A673 (cell line): ENCODE measurements at regions not wholly inside any gene's neighbourhood (a gene's known extent, or its start where the extent isn't known, plus 50 kb on each side); places are given as distances from the start of the nearest gene placed in this dataset.

Source experiments
- BruUV-seq: library from RNA; stranded (reverse); fragments of 400-500 nt; replicated peaks from 2 replicates; lab custom pipeline; 2021; lab: Mats Ljungman, UMichigan
- CTCF ChIA-PET: fragments of 300-600 bp; sonication (Branson Sonifier 250); formaldehyde crosslinking; loops from one replicate; lab custom pipeline; 2022; ENCODE audit warnings: antibody characterized with exemption; lab: Charles Lee
- POLR2A ChIA-PET: fragments of 300-600 bp; sonication (Branson Sonifier 250); formaldehyde crosslinking; loops from one replicate; lab custom pipeline; 2022; ENCODE audit warnings: antibody characterized with exemption; ENCODE audit not compliant: low non-redundant PET; lab: Charles Lee
- DNase-seq: peaks from one replicate; pipeline ENCODE4 v3.0.0-alpha.2; 2015; ENCODE audit warnings: low spot score
- H3K27ac ChIP-seq: fragments of 200-600 bp; sonication (generic); 2 replicates; pipeline ENCODE4 v1.5.1; 2016; ENCODE audit warnings: mixed run types, low read depth, mild to moderate bottlenecking, mixed read lengths, antibody characterized with exemption, low read length; ENCODE audit not compliant: poor library complexity, severe bottlenecking
- H3K27me3 ChIP-seq: fragments of 200-600 bp; sonication (generic); replicated peaks from 2 replicates; pipeline ENCODE4 v1.6.1; 2017; ENCODE audit warnings: mixed run types, low read depth, mild to moderate bottlenecking, mixed read lengths, antibody characterized with exemption, low read length; ENCODE audit not compliant: insufficient read depth, poor library complexity
- H3K36me3 ChIP-seq: fragments of 200-600 bp; sonication (generic); 2 replicates; pipeline ENCODE4 v1.6.1; 2016; ENCODE audit warnings: mixed run types, mild to moderate bottlenecking, mixed read lengths, antibody characterized with exemption, low read length; ENCODE audit not compliant: insufficient read depth, poor library complexity, severe bottlenecking
- H3K4me1 ChIP-seq: fragments of 200-600 bp; sonication (generic); 2 replicates; pipeline ENCODE4 v1.6.1; 2017; ENCODE audit warnings: mixed run types, mild to moderate bottlenecking, mixed read lengths, antibody characterized with exemption, low read length; ENCODE audit not compliant: insufficient read depth, poor library complexity, severe bottlenecking
- H3K4me3 ChIP-seq: fragments of 200-600 bp; sonication (generic); 2 replicates; pipeline ENCODE4 v1.5.1; 2016; ENCODE audit warnings: low read depth, mixed run types, mild to moderate bottlenecking, mixed read lengths, low read length; ENCODE audit not compliant: poor library complexity, severe bottlenecking
- H3K9me3 ChIP-seq: fragments of 200-600 bp; sonication (generic); 2 replicates; pipeline ENCODE4 v1.6.1; 2016; ENCODE audit warnings: mixed run types, low read depth, mild to moderate bottlenecking, mixed read lengths, antibody characterized with exemption, low read length; ENCODE audit not compliant: poor library complexity, severe bottlenecking
- EZH2 ChIP-seq: fragments of 200-600 bp; sonication (generic); IDR thresholded peaks from 2 replicates; pipeline ENCODE4 v1.6.1; 2017; ENCODE audit warnings: borderline replicate concordance, low read depth, mild to moderate bottlenecking, mixed read lengths, antibody characterized with exemption, low read length; ENCODE audit not compliant: poor library complexity, severe bottlenecking
- intact Hi-C: fragments of 100-400 bp; cut with micrococcal nuclease; formaldehyde crosslinking; loops from one replicate; pipeline ENCODE4 v1.10.0; 2022; ENCODE audit not compliant: unreplicated experiment
- TF ChIP-seq, protein P1 (sequence below): fragments of 300-800, 200-600 bp; sonication (generic); conservative IDR thresholded peaks from 2 replicates; pipeline ENCODE4 v1.5.1; 2017; ENCODE audit warnings: low read depth, mild to moderate bottlenecking, antibody characterized with exemption, low read length, moderate library complexity, mixed read lengths

DNA sequence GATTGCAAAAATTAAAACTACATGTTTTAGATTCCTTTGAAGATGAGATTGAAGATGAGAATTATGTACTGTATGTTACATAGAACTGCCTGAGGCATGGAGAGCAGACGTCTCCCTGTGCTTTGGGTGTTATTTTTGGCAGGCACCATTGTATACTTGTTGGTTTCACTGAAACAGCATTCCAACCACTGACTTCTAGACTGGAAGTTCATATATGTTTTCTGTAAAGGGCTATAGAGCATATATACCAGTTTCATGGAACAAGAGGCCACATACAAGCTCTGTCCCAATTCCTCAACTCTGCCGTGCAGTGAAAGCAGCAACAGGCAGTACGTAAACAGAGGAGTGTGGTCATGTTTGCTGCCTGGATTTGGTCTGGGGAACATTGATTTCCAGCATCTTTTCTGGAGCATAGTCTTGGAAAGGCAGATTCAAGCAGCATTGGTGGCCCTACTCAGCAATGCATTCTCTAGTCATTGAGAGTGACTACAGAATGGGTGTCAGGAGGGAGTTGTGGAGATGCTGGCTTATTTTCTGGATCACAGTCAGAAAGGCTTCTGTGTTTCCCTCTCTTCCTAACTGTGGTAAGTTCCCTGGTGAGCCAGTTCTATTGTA, 57.6 kb upstream of the CNTN1 start:
- Histone ChIP-seq H3K9me3 (no peaks in the 10 kb centered on the region), H3K27me3 (no peaks in the 10 kb centered on the region), H3K27ac (no peak overlapping the region), H3K4me3 (no peak overlapping the region), H3K36me3 (no peaks in the 10 kb centered on the region), H3K4me1 (no peaks in the 10 kb centered on the region)
- intact Hi-C loops: no loop called here
- ChIA-PET POLR2A (no interaction called here), CTCF (no interaction called here)
- BruUV-seq: no TSS peak
- TF ChIP-seq, protein P1, sequence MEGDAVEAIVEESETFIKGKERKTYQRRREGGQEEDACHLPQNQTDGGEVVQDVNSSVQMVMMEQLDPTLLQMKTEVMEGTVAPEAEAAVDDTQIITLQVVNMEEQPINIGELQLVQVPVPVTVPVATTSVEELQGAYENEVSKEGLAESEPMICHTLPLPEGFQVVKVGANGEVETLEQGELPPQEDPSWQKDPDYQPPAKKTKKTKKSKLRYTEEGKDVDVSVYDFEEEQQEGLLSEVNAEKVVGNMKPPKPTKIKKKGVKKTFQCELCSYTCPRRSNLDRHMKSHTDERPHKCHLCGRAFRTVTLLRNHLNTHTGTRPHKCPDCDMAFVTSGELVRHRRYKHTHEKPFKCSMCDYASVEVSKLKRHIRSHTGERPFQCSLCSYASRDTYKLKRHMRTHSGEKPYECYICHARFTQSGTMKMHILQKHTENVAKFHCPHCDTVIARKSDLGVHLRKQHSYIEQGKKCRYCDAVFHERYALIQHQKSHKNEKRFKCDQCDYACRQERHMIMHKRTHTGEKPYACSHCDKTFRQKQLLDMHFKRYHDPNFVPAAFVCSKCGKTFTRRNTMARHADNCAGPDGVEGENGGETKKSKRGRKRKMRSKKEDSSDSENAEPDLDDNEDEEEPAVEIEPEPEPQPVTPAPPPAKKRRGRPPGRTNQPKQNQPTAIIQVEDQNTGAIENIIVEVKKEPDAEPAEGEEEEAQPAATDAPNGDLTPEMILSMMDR: no peak
- no peak for TF ChIP-seq EZH2
- no peak for DNase-seq

DNA sequence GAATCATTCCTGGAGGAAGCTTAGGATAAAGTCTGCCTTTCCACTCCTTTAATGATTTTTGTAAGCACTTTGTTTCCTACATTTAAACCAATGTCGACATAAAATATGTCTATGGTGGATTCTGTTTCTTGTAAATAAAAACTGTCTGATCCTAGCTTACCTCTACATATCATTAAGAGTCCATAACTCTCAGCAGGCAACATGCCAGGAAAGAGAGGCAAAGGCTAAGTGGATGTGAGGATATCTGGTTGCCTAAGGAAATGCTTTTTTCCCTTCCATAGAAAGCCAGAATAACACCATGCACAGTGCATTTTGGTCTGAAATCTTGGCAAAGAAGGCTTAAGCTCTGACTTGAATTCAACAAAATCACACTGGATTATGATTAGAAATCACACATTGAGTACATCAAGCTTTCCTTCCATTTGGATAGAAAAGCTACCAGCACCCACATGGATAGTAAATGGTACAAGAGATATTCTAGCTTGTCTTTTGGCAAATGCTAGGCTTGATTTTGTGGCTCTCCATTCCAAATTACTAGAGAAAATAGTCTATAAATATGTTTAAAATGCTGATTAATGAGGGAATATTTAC, 57.0 kb upstream of the CNTN1 start:
- Histone ChIP-seq H3K4me3 (no peak overlapping the region), H3K27ac (no peak overlapping the region), H3K36me3 (no peaks in the 10 kb centered on the region), H3K9me3 (no peaks in the 10 kb centered on the region), H3K27me3 (no peaks in the 10 kb centered on the region), H3K4me1 (no peaks in the 10 kb centered on the region)
- no TSS peak for BruUV-seq
- ChIA-PET CTCF (interaction anchor here (0.6 kb wide), 1 partner anchor 13 kb away, joined by 4 read pairs; no protein-coding TSS in a partner anchor), POLR2A (no interaction called here)
- intact Hi-C loops: no loop called here
- TF ChIP-seq, protein P1: no peak
- TF ChIP-seq EZH2: no peak
- no peak for DNase-seq
